B cell (primary cell): ENCODE measurements at regions not wholly inside any gene's neighbourhood (a gene's known extent, or its start where the extent isn't known, plus 50 kb on each side); places are given as distances from the start of the nearest gene placed in this dataset.

Source experiments
- CTCF ChIP-seq: fragments of 200-600 bp; IDR thresholded peaks from one replicate; pipeline ENCODE4 v1.8.0; 2022; ENCODE audit warnings: antibody characterized with exemption, mild to moderate bottlenecking
- EZH2 ChIP-seq: IDR thresholded peaks from 2 replicates; pipeline ENCODE4 v1.6.1; 2012; ENCODE audit warnings: borderline replicate concordance, low read depth, mild to moderate bottlenecking, moderate library complexity, low read length; ENCODE audit not compliant: insufficient read depth, poor library complexity, severe bottlenecking

GRCh38 chr12:85681333-85681732 lies 154.9 kb downstream of the RASSF9 start:
- no peak for TF ChIP-seq CTCF
- TF ChIP-seq EZH2, result no peak
